HG02938 (cell line): ENCODE measurements at regions not wholly inside any gene's neighbourhood (a gene's known extent, or its start where the extent isn't known, plus 50 kb on each side); places are given as distances from the start of the nearest gene placed in this dataset.
"Not testable (repeated sequence)": the region's sequence is repeated elsewhere in the genome, so short reads cannot be mapped to it uniquely, and the experiment has no call there.

Experiments
- ATAC-seq: cut with Tn5 transposase; IDR thresholded peaks from one replicate; pipeline ENCODE4 v1.9.1; 2021; ENCODE audit warnings: mild to moderate bottlenecking, moderate library complexity; ENCODE audit not compliant: unreplicated experiment

GRCh38 chr11:109041876-109042275 lies 377.0 kb downstream of the DDX10 start:
- ATAC-seq, result no peak

GRCh38 chr11:109043315-109043714 lies 378.4 kb downstream of the DDX10 start:
- no peak for ATAC-seq

- no peak for ATAC-seq
These were observed 375.6 kb upstream of the C11orf87 start for GRCh38 chr11:109046284-109046992.

- ATAC-seq, result no peak
These were observed 373.9 kb upstream of the C11orf87 start for GRCh38 chr11:109048098-109048497.

GRCh38 chr11:109051200-109051599 lies 370.8 kb upstream of the C11orf87 start:
- no peak for ATAC-seq

DNA sequence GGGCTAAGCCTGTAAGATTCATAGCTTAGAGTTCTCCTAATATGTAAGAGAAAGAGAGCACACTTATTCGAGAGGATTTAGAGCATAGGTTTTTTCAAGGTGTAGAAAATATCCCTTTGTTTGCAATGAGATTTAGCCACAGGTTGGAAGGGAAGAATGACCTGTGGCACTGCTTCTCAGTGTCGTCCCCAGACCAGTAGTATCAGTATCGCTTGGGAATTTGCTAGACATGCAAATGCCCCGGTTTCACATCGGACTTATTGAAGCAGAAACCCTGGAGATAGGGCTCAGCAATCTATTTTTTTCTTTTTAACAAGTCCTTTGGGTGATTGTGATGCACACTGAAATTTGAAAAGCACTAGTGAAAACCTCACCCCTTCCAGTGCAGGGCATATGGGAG lies 362.6 kb upstream of the C11orf87 start:
- no peak for ATAC-seq

GRCh38 chr11:109061394-109061793 lies 360.6 kb upstream of the C11orf87 start:
- ATAC-seq, result no peak

GRCh38 chr11:109062445-109062844 lies 359.5 kb upstream of the C11orf87 start:
- no peak for ATAC-seq

- no peak for ATAC-seq
These were observed 359.1 kb upstream of the C11orf87 start for GRCh38 chr11:109062871-109063270.

GRCh38 chr11:109064618-109065311 lies 357.2 kb upstream of the C11orf87 start:
- not testable (repeated sequence) for ATAC-seq

GRCh38 chr11:109071262-109071661 lies 350.7 kb upstream of the C11orf87 start:
- no peak for ATAC-seq

- no peak for ATAC-seq
These were observed 350.1 kb upstream of the C11orf87 start for GRCh38 chr11:109071712-109072524.

DNA sequence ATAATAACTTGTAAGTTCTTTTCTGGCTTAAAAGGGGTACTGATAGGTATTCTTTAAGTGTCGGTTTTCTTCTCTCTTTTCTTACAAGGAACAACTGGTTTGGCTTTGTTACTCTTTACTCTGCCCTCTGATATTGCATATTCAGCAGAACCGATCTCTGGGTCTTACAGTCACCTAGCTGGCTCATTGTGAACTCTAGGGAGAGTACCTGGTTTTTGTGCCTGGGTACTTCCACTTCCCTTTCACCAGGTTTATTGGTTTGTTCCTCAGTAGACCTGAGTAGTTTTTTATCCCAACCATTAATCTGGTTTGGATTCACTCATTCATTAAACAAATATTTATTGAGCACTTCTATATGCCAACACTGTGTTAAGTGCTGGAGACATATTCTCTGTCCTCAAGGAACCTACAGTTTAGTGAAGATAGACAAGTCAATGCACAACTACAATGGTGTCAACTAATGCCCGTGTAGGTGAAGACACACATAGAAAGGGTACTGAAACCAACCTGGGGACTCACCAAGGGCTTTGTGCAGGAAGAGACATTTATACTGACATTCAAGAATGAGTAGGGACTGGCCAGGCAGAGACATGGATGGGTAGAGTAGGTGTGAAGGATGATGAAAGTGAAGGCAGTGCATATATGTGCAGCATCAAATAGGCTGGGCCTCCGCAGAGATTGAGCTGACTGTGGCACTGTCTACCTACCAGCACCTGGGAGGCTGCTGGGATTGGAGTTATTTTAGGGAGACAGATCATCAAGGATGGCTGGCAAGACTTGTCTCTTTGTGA lies 348.8 kb upstream of the C11orf87 start:
- ATAC-seq, result no peak

DNA sequence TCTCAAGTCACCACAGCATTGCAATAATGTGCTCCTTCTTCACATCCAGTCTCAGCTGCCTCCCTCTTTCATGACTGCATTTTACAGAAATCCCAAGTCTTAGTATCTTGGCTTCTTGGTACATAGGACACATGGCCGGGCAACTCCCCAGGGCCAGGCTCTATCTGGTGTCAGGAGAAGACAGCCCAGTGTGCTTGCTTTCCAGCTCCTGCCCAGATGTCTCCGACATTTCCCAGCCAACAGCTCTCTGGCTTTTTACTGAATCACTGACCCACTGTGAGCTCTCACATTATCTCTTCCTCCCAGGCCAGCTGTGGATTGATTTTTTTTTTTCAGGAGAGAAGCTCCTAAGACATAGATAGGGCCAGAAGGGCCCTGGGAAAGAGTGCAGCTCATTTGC lies 346.0 kb upstream of the C11orf87 start:
- ATAC-seq, result no peak

DNA sequence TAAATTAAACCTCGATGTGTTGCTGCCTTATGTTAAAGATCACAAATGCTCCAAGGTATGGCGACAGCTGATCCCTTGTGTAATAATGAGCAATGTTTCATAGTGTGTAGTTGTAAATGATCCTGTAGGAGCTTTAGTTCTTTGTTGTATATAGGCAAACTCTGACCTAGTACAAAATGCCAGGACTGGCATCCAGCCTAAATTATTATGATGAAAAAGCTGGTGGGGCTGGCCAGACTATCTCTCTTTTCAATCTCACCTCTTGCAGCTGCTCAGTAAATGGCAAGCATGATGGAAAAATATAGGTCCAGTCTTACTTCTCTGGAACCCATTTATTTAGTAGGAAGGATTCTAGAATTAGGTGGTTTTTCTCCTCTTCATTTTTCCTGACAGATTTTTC lies 345.1 kb upstream of the C11orf87 start:
- ATAC-seq, result no peak

GRCh38 chr11:109077291-109077920 lies 344.6 kb upstream of the C11orf87 start:
- ATAC-seq, result no peak

GRCh38 chr11:109085708-109086373 lies 336.1 kb upstream of the C11orf87 start:
- ATAC-seq, result no peak

DNA sequence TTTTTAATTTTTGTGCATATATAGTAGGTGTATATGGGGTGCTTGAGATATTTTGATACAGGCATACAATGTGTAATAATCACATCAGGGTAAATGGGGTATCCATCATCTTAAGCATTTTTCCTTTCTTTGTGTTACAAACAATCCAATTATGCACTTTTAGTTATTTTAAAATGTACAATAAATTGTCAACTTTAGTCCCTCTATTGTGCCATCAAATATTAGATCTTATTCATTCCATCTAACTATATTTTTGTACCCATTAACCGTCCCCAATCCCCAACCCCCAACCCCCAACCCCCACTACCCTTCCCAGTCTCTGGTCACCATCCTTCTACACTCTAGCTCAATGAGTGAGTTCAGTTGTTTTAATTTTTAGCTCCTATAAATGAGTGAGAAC lies 335.1 kb upstream of the C11orf87 start:
- no peak for ATAC-seq

- ATAC-seq, result no peak
These were observed 333.9 kb upstream of the C11orf87 start for GRCh38 chr11:109088086-109088485.

DNA sequence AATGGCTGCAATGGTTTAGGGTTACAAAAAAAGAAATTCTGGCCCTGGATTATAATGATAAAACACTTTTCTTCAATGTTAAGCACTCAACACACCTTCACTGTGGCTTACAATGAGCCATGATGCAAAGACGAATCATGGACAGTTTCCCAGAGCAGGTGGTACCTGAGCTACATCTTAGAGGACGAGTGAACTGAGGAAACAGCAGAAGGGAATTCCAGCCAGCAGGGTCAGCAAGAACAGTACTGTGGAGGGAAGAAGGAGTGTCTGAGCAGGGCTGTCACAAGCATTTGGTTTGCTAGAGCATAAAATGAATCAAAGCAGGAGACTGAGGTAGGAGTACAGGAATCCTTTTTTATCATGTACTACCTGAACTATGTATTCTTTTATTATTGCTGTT lies 332.8 kb upstream of the C11orf87 start:
- no peak for ATAC-seq
